GM12878 (cell line): ENCODE measurements at regions not wholly inside any gene's neighbourhood (a gene's known extent, or its start where the extent isn't known, plus 50 kb on each side); places are given as distances from the start of the nearest gene placed in this dataset.

Experiments used
- ATF3 ChIP-seq: IDR thresholded peaks from 2 replicates; pipeline ENCODE4 v1.6.1; 2011; ENCODE audit warnings: low read depth, mild to moderate bottlenecking, low read length, moderate library complexity, borderline replicate concordance; ENCODE audit errors: extremely low read depth
- MXI1 ChIP-seq: fragments of 150-350 bp; IDR thresholded peaks from 2 replicates; pipeline ENCODE4 v1.6.1; 2011; ENCODE audit warnings: low read depth, mild to moderate bottlenecking, inconsistent platforms, low read length, improper control_type of control experiment
- NFYB ChIP-seq: IDR thresholded peaks from 2 replicates; pipeline ENCODE4 v1.6.1; 2011; ENCODE audit warnings: low read depth, mild to moderate bottlenecking, low read length, improper control_type of control experiment, moderate library complexity; ENCODE audit not compliant: insufficient read depth
- RB1 ChIP-seq: fragments of 450-650 bp; formaldehyde crosslinking; IDR thresholded peaks from 2 replicates; pipeline ENCODE4 v1.6.1; 2017; ENCODE audit warnings: mild to moderate bottlenecking, borderline replicate concordance
- SP1 ChIP-seq: IDR thresholded peaks from one replicate; pipeline ENCODE4 v1.6.1; 2011; ENCODE audit warnings: low read depth, low read length
- TAF1 ChIP-seq: IDR thresholded peaks from 2 replicates; pipeline ENCODE4 v1.6.1; 2011; ENCODE audit warnings: mild to moderate bottlenecking, low read depth, low read length, borderline replicate concordance
- USF2 ChIP-seq: IDR thresholded peaks from 2 replicates; pipeline ENCODE4 v1.6.1; 2011; ENCODE audit warnings: low read depth, low read length, improper control_type of control experiment, borderline replicate concordance
- ZNF274 ChIP-seq: IDR thresholded peaks from one replicate; pipeline ENCODE4 v1.8.0; 2011; ENCODE audit not compliant: insufficient read length, insufficient read depth
- ZNF384 ChIP-seq: IDR thresholded peaks from 2 replicates; pipeline ENCODE4 v1.6.1; 2012; ENCODE audit warnings: low read depth, mild to moderate bottlenecking, low read length, improper control_type of control experiment, borderline replicate concordance

- TF ChIP-seq NFYB, result no peak
- TF ChIP-seq ZNF274, result no peak
- no peak for TF ChIP-seq ATF3
- TF ChIP-seq USF2, result no peak
- TF ChIP-seq SP1, result no peak
- TF ChIP-seq ZNF384, result no peak
- no peak for TF ChIP-seq MXI1
- no peak for TF ChIP-seq RB1
- TF ChIP-seq TAF1, result no peak
Measured at GRCh38 chr2:57728691-57729090, 317.9 kb upstream of the VRK2 start.
